Aorta (tissue), 5 donors: ENCODE measurements at regions not wholly inside any gene's neighbourhood (a gene's known extent, or its start where the extent isn't known, plus 50 kb on each side); places are given as distances from the start of the nearest gene placed in this dataset.
"Not testable (repeated sequence)": the region's sequence is repeated elsewhere in the genome, so short reads cannot be mapped to it uniquely, and the experiment has no call there.

Experiments
- ATAC-seq: fragments of 200-7000 bp; cut with Tn5 transposase; one replicate; pipeline ENCODE4 v1.9.1; 2022; ENCODE audit warnings: moderate library complexity; ENCODE audit not compliant: low FRiP score
- DNase-seq, 2 donors: peaks; one replicate each; pipeline ENCODE4 v3.0.0-alpha.2; 2020
- H3K27ac ChIP-seq, 2 donors: one replicate each; pipeline ENCODE4 v1.5.1; 2013; ENCODE audit warnings: low read length in 2 of 2, mild to moderate bottlenecking in 2 of 2, moderate library complexity in 2 of 2, control low read depth in 1 of 2, inconsistent platforms in 1 of 2, low read depth in 1 of 2
- H3K27me3 ChIP-seq, 2 donors: one replicate each; pipeline ENCODE4 v1.6.1; 2013; ENCODE audit warnings: control low read depth in 1 of 2, low read length in 1 of 2, mild to moderate bottlenecking in 1 of 2, moderate library complexity in 1 of 2; ENCODE audit not compliant: insufficient read depth in 2 of 2, control insufficient read depth in 1 of 2
- H3K36me3 ChIP-seq, 2 donors: one replicate each; pipeline ENCODE4 v1.6.1; 2013; ENCODE audit warnings: control low read depth in 1 of 2, low read length in 1 of 2, mild to moderate bottlenecking in 1 of 2; ENCODE audit not compliant: insufficient read depth in 2 of 2, control insufficient read depth in 1 of 2
- H3K4me1 ChIP-seq, 2 donors: one replicate each; pipeline ENCODE4 v1.6.1; 2013; ENCODE audit warnings: low read length in 2 of 2, control low read depth in 1 of 2, mild to moderate bottlenecking in 1 of 2, moderate library complexity in 1 of 2; ENCODE audit not compliant: insufficient read depth in 2 of 2, control insufficient read depth in 1 of 2
- H3K4me3 ChIP-seq, 2 donors: one replicate each; pipeline ENCODE4 v1.5.1; 2013; ENCODE audit warnings: low read length in 2 of 2, control low read depth in 1 of 2, mild to moderate bottlenecking in 1 of 2
- H3K9me3 ChIP-seq: one replicate; pipeline ENCODE4 v1.6.1; 2013; ENCODE audit warnings: mild to moderate bottlenecking, low read length; ENCODE audit not compliant: control insufficient read depth
- WGBS, 2 donors: extraction: QIAGEN DNeasy Blood & Tissue Kit; methylation state at CpG; one replicate each; pipeline ENCODE4 v1.1.7; 2013; 5-methylcytosine and 5-hydroxymethylcytosine counted together
- intact Hi-C, 2 donors: fragments of 100-400 bp; cut with DNase I; formaldehyde crosslinking; loops; one replicate each; pipeline versions ENCODE4 v1.14.2 to v1.15.0; 2022
- donor health status: healthy with polysubstance abuse.
- donor health status: Bipolar disorder and iron deficiency.
- donor health status: DM: no; HTN: no; CAD: no.
- donor health status: DM: no; HTN: no; CAD: no.
- donor health status: DM: yes; HTN: yes; CAD: no.

DNA sequence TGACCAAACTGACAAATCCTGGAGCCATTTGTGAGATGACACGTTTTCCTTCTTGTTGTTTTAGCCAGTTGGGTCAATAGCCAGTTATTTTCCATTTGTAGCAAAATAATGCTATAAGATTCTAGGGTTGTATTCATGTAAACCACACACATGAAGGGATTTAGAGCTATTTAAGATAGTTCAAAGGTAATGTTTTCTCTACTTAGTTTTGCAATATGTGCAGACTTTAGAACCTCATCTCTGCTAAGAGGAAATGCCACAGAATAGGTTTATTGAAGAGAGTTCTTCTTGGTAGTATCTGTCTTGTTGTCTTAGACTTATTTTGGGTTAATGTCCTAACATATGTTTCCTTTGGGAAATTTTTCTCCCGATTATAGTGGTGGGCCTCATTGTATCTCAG, 213.5 kb upstream of the RIMS1 start:
- no peak overlapping the region for H3K4me3 ChIP-seq
- no peak overlapping the region for H3K27ac ChIP-seq
- intact Hi-C loops: no loop called here
- no peaks in the 10 kb centered on the region for H3K9me3 ChIP-seq
- WGBS, 2 donors: 51 to 58% methylated on average over 2 of the region's 2 CpGs
- peaks cover 0 to 2% of the 10 kb centered on the region in 2 donors for H3K27me3 ChIP-seq
- no peak for DNase-seq
- H3K4me1 ChIP-seq: no peaks in the 10 kb centered on the region
- H3K36me3 ChIP-seq: no peaks in the 10 kb centered on the region
- ATAC-seq: no peak

DNA sequence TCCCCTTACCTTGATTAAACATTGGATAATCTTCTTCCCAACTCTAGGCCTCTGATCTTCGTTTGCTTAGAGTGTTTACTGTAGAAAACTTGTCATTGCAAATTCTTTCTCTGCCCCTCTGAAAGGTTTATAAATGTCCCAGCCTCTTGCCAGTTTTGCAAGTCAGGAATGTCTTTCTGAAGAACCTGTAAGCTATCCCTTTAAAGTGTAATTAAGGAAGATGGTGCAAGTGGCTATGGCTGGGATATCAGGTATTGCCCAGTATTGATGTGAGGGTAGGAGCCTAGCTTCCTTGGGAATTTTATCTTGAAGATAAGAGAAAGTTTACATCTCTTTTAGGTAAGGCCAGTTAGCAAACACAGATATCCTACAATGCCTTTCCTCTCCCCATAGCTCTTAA, 211.0 kb upstream of the RIMS1 start:
- ATAC-seq (no peak), DNase-seq (no peak)
- H3K27ac ChIP-seq: no peak overlapping the region
- peaks cover 0 to 2% of the 10 kb centered on the region in 2 donors for H3K27me3 ChIP-seq
- WGBS, 2 donors: 13 to 36% methylated on average over 1 of the region's 1 CpG
- intact Hi-C loops: no loop called here
- H3K4me3 ChIP-seq: no peak overlapping the region
- no peaks in the 10 kb centered on the region for H3K36me3 ChIP-seq
- no peaks in the 10 kb centered on the region for H3K4me1 ChIP-seq
- no peaks in the 10 kb centered on the region for H3K9me3 ChIP-seq

DNA sequence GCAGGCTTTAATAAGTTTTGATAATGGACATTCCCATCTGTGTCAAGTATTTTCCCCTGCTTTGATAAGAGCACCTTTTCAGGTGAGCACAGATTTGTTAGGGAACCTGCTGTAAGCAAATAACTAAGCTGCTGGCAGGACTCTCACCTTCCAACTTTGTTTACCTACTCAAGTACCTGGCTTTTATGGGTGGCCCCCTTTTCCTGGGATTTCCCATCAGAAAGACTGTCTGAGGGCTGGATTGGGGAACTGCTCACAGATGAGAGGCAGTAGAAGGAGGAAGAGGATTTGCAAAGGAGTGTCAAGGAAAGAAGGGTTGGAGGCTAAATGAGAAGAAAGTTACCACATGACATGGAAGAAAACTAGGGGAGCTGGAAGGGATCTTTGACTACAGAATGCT, 210.1 kb upstream of the RIMS1 start:
- DNase-seq (no peak), ATAC-seq (no peak)
- Histone ChIP-seq H3K4me1 (no peaks in the 10 kb centered on the region), H3K27ac (no peak overlapping the region), H3K4me3 (no peak overlapping the region), H3K9me3 (no peaks in the 10 kb centered on the region), H3K27me3 (peaks cover 0 to 2% of the 10 kb centered on the region in 2 donors), H3K36me3 (no peaks in the 10 kb centered on the region)
- intact Hi-C loops: no loop called here

DNA sequence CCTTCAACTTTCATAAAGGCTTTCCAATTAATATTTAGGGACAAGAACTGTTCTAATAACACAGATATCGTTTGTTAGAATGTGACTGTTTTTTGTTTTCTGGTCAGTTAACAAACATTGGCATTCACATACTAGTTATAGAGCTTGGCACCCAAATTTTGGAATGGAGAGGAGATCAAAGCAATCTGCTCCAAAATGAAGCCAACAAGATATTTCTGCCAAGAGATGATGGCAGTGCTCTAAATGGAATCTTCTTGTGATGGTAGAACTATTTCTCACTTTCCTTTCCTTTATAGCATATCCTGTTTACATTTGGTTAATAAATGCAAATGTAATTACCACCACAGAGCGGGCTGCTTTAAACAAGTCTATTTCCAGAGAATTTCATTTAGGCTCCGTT, 208.3 kb upstream of the RIMS1 start:
- 81 to 86% methylated on average over 3 of the region's 3 CpGs for WGBS, 2 donors
- Histone ChIP-seq H3K36me3 (no peaks in the 10 kb centered on the region), H3K27me3 (peaks cover 0 to 2% of the 10 kb centered on the region in 2 donors), H3K27ac (no peak overlapping the region), H3K9me3 (no peaks in the 10 kb centered on the region), H3K4me3 (no peak overlapping the region), H3K4me1 (no peaks in the 10 kb centered on the region)
- no peak for ATAC-seq
- intact Hi-C loops: no loop called here
- DNase-seq: no peak

GRCh38 chr6:71681234-71681867, 205.0 kb upstream of the RIMS1 start:
- no peak for ATAC-seq
- Histone ChIP-seq H3K36me3 (no peaks in the 10 kb centered on the region), H3K4me1 (no peaks in the 10 kb centered on the region), H3K27ac (no peak overlapping the region), H3K9me3 (no peaks in the 10 kb centered on the region), H3K4me3 (no peak overlapping the region), H3K27me3 (peaks cover 0 to under 1% of the 10 kb centered on the region in 2 donors)
- DNase-seq: no peak
- intact Hi-C loops: no loop called here
- 86 to 87% methylated on average over 2 of the region's 2 CpGs for WGBS, 2 donors

DNA sequence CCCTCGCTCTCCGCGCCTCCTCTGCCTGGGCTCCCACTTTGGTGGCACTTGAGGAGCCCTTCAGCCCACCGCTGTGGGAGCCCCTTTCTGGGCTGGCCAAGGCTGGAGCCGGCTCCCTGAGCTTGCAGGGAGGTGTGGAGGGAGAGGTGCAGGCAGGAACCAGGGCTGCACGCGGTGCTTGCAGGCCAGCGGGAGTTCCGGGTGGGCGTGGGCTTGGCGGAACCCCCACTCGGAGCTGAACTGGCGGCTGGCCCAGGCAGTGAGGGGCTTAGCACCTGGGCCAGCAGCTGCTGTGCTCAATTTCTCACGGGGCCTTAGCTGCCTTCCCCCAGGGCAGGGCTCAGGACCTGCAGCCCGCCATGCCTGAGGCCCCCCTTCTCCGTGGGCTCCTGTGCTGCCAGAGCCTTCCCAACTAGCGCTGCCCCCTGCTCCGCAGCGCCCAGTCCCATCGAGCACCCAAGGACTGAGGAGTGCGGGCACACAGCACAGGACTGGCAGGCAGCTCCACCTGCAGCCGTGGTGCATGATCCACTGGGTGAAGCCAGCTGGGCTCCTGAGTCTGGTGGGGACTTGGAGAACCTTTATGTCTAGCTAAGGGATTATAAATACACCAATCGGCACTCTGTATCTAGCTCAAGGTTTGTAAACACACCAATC, 200.2 kb upstream of the RIMS1 start:
- H3K27ac ChIP-seq, DNase-seq, H3K36me3 ChIP-seq, H3K4me1 ChIP-seq, H3K27me3 ChIP-seq, ATAC-seq, intact Hi-C loops, H3K4me3 ChIP-seq, H3K9me3 ChIP-seq: not testable (repeated sequence)
- WGBS, 2 donors: 91 to 95% methylated on average over 21 to 23 of the region's 23 CpGs

DNA sequence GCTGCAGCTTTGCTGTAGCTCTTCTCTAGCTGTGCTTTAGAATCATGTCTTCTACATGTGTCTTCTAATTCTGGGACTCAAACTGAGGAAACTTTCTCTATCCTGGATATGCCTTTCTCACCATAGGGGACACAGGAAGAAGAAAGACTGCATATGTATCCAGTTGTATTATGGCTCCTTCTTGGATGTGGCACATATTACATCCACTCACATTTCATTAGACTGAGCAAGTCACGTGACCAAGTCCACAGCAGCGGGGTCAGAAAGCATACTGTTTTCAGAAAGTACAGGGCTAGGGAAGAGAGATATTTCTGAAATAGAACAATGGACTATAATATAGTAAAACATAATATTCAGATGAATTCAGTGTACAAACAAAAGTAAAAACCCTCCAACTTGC, 187.6 kb upstream of the RIMS1 start:
- Histone ChIP-seq H3K4me1 (no peaks in the 10 kb centered on the region), H3K27me3 (no peaks in the 10 kb centered on the region), H3K4me3 (no peak overlapping the region), H3K36me3 (no peaks in the 10 kb centered on the region), H3K9me3 (peaks cover 2% of the 10 kb centered on the region), H3K27ac (no peak overlapping the region)
- intact Hi-C loops: no loop called here
- no peak for ATAC-seq
- DNase-seq: no peak
- 85% methylated on average over 2 of the region's 2 CpGs for WGBS, 2 donors

- Histone ChIP-seq H3K4me3 (no peak overlapping the region), H3K9me3 (peaks cover 2% of the 10 kb centered on the region), H3K27ac (no peak overlapping the region), H3K36me3 (no peaks in the 10 kb centered on the region), H3K27me3 (no peaks in the 10 kb centered on the region), H3K4me1 (no peaks in the 10 kb centered on the region)
- no peak for ATAC-seq
- 36 to 52% methylated on average over 1 of the region's 1 CpG for WGBS, 2 donors
- DNase-seq: no peak
- intact Hi-C loops: no loop called here
Measured at GRCh38 chr6:71706523-71706922, 179.8 kb upstream of the RIMS1 start.

DNA sequence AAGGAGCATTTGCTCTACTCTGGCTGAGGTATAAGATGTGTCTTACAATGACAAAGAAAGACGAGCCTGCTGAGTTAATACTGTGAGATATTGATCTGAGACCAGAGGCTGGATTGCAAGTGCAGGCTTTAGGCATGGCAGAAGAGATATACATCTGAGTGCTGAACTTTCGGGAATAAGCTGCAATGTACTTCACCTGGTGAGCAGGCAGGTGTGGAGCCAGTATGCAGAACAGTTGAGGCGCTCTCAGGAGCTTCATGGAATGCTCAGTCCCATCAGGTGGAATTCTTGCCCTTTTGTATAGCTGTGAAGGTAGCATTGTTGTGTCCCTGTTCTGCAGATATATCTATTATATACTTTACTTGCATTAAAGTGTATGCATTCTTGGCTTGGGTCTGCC, 179.3 kb upstream of the RIMS1 start:
- no peaks in the 10 kb centered on the region for H3K4me1 ChIP-seq
- H3K27ac ChIP-seq: no peak overlapping the region
- DNase-seq (no peak), ATAC-seq (no peak)
- no peaks in the 10 kb centered on the region for H3K36me3 ChIP-seq
- intact Hi-C loops: no loop called here
- no peak overlapping the region for H3K4me3 ChIP-seq
- peaks cover 2% of the 10 kb centered on the region for H3K9me3 ChIP-seq
- no peaks in the 10 kb centered on the region for H3K27me3 ChIP-seq
- 78 to 82% methylated on average over 3 of the region's 3 CpGs for WGBS, 2 donors
